ENCODE measurements at regions not wholly inside any gene's neighbourhood (a gene's known extent, or its start where the extent isn't known, plus 50 kb on each side); places are given as distances from the start of the nearest gene placed in this dataset.
A peak's percentile ranks its signal among the peaks of the same experiment; 100 is the strongest.

DNA sequence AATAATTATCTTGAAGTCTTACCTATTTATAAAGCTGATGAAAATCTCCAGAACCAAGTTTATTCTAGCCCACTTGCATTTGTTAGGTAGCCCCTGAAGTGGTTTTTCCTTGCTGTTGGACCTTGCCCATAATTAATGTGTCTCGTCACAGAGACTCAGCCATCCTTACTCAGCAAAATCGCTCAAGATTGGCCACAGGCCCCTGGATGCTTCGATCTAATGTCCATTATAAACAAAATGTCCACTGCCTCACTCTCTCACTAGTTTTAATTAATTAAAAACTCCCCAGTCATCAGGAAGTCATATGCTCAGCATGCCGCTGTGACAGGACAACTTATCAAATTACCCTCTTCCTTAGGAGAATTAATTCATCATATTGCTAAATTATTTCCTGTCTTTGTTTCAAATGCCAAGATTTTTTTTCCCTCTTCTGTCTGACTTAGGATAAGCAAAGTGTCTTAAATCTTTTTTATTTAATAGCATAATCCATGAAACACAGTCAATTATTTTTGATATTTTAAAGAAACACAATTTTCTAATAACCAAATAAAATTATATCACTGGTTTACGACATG, 126.8 kb upstream of the PCLO start:
- no peaks in the 10 kb centered on the region for H3K4me1 ChIP-seq (ENCODE audit: low read depth, poor library complexity, severe bottlenecking)
- TF ChIP-seq, protein P1, sequence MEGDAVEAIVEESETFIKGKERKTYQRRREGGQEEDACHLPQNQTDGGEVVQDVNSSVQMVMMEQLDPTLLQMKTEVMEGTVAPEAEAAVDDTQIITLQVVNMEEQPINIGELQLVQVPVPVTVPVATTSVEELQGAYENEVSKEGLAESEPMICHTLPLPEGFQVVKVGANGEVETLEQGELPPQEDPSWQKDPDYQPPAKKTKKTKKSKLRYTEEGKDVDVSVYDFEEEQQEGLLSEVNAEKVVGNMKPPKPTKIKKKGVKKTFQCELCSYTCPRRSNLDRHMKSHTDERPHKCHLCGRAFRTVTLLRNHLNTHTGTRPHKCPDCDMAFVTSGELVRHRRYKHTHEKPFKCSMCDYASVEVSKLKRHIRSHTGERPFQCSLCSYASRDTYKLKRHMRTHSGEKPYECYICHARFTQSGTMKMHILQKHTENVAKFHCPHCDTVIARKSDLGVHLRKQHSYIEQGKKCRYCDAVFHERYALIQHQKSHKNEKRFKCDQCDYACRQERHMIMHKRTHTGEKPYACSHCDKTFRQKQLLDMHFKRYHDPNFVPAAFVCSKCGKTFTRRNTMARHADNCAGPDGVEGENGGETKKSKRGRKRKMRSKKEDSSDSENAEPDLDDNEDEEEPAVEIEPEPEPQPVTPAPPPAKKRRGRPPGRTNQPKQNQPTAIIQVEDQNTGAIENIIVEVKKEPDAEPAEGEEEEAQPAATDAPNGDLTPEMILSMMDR (conservative IDR thresholded peaks at IDR 0.05; ENCODE audit: low read depth, low read length) = no peak
- no peak overlapping the region for H3K4me3 ChIP-seq (IDR thresholded peaks at IDR 0.05; ENCODE audit: insufficient read depth, low read depth, low read length)
- H3K36me3 ChIP-seq (ENCODE audit: insufficient read depth) = no peaks in the 10 kb centered on the region
- H3K9ac ChIP-seq = no peak overlapping the region
- no peak overlapping the region for H2AFZ ChIP-seq (ENCODE audit: low read depth)
- H3K79me2 ChIP-seq (ENCODE audit: insufficient read depth, low read depth) = no peaks in the 10 kb centered on the region
- no peak overlapping the region for H3K4me2 ChIP-seq
- no peaks in the 10 kb centered on the region for H3K27me3 ChIP-seq (ENCODE audit: insufficient read depth, low read depth)
- H3K27ac ChIP-seq = no peak overlapping the region
- H4K20me1 ChIP-seq (ENCODE audit: insufficient read depth) = no peaks in the 10 kb centered on the region

DNA sequence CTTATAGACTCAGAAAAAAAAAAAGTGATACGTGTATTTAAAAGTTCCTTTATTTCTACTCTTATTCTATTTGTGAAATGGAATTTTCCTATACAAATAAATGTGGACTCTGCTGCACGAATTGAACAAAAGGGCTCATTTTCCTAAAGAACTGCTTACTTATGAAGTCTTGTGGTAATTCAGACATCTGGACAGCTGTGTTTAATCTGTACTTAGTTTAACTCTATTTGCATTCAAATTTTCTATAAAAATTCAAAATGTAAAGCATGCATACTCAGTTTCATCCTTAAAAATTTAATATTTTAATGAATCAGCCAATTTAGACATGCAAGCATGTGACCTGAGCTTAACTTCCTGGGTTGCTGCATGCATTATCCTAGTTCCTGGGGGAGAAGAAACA, 118.0 kb upstream of the PCLO start:
- Histone ChIP-seq H3K4me3 (IDR thresholded peaks at IDR 0.05; ENCODE audit: insufficient read depth, low read depth, low read length) (no peak overlapping the region), H3K4me2 (no peak overlapping the region), H3K36me3 (ENCODE audit: insufficient read depth) (no peaks in the 10 kb centered on the region), H3K4me1 (ENCODE audit: low read depth, poor library complexity, severe bottlenecking) (no peaks in the 10 kb centered on the region), H2AFZ (ENCODE audit: low read depth) (no peak overlapping the region), H3K79me2 (ENCODE audit: insufficient read depth, low read depth) (no peaks in the 10 kb centered on the region), H3K27me3 (ENCODE audit: insufficient read depth, low read depth) (no peaks in the 10 kb centered on the region), H4K20me1 (ENCODE audit: insufficient read depth) (no peaks in the 10 kb centered on the region), H3K9ac (no peak overlapping the region), H3K27ac (no peak overlapping the region)
- TF ChIP-seq, protein P1 (conservative IDR thresholded peaks at IDR 0.05; ENCODE audit: low read depth, low read length) = no peak

DNA sequence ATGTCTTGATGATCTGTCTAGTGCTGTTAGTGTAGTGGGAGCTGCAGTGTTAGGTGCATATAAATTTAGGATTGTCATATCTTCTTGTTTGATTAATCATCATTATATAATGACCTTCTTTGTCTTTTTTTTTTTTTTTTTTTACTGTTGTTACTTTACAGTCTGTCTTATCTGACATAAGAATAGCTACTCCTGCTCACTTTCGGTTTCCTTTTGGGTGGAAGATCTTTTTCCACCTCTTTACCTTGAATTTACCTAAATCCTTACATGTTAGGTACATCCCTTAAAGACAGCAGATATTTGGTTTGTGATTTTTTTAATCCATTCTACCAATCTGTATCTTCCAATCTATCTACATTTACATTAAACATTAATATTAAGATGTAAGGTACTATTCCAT, 113.6 kb upstream of the PCLO start:
- Histone ChIP-seq H3K4me3 (IDR thresholded peaks at IDR 0.05; ENCODE audit: insufficient read depth, low read depth, low read length) (no peak overlapping the region), H3K4me2 (peak overlapping the region; percentile 21; the same call in 1 of the 2 replicates), H3K27me3 (ENCODE audit: insufficient read depth, low read depth) (no peaks in the 10 kb centered on the region), H3K27ac (no peak overlapping the region), H3K4me1 (ENCODE audit: low read depth, poor library complexity, severe bottlenecking) (no peaks in the 10 kb centered on the region), H2AFZ (ENCODE audit: low read depth) (no peak overlapping the region), H3K79me2 (ENCODE audit: insufficient read depth, low read depth) (no peaks in the 10 kb centered on the region), H3K9ac (no peak overlapping the region), H3K36me3 (ENCODE audit: insufficient read depth) (no peaks in the 10 kb centered on the region), H4K20me1 (ENCODE audit: insufficient read depth) (no peaks in the 10 kb centered on the region)
- TF ChIP-seq, protein P1 (conservative IDR thresholded peaks at IDR 0.05; ENCODE audit: low read depth, low read length) = no peak

DNA sequence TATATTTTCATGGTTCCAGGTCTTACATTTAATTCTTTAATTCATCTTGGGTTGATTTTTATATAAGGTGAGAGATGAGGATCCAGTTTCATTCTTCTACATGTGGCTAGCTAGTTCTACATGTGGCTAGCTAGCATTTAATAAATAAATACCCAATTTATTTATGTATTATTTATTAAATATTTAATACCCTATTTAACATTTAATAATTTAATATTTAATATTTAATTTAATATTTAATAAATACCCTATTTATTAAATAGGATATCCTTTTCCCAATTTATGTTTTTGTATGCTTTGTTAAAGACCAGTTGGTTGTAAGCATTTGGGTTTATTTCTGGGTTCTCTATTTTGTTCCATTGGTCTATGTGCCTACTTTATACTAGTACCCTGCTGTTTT, 111.0 kb upstream of the PCLO start:
- H4K20me1 ChIP-seq (ENCODE audit: insufficient read depth) = no peaks in the 10 kb centered on the region
- no peak overlapping the region for H3K4me3 ChIP-seq (IDR thresholded peaks at IDR 0.05; ENCODE audit: insufficient read depth, low read depth, low read length)
- no peaks in the 10 kb centered on the region for H3K4me1 ChIP-seq (ENCODE audit: low read depth, poor library complexity, severe bottlenecking)
- H3K27me3 ChIP-seq (ENCODE audit: insufficient read depth, low read depth) = no peaks in the 10 kb centered on the region
- H2AFZ ChIP-seq (ENCODE audit: low read depth) = no peak overlapping the region
- no peaks in the 10 kb centered on the region for H3K36me3 ChIP-seq (ENCODE audit: insufficient read depth)
- TF ChIP-seq, protein P1 (conservative IDR thresholded peaks at IDR 0.05; ENCODE audit: low read depth, low read length) = no peak
- H3K4me2 ChIP-seq = no peak overlapping the region
- H3K79me2 ChIP-seq (ENCODE audit: insufficient read depth, low read depth) = no peaks in the 10 kb centered on the region
- no peak overlapping the region for H3K27ac ChIP-seq
- H3K9ac ChIP-seq = no peak overlapping the region

All from KMS-11 (cell line).